NOMO-1 treated with dmso at 0.1 percent for 144 hours (cell line): ENCODE measurements at regions not wholly inside any gene's neighbourhood (a gene's known extent, or its start where the extent isn't known, plus 50 kb on each side); places are given as distances from the start of the nearest gene placed in this dataset.

Experiments
- DNase-seq: peaks from one replicate; lab custom pipeline; 2025; ENCODE audit not compliant: unreplicated experiment; lab: John Stamatoyannopoulos, UW

DNA sequence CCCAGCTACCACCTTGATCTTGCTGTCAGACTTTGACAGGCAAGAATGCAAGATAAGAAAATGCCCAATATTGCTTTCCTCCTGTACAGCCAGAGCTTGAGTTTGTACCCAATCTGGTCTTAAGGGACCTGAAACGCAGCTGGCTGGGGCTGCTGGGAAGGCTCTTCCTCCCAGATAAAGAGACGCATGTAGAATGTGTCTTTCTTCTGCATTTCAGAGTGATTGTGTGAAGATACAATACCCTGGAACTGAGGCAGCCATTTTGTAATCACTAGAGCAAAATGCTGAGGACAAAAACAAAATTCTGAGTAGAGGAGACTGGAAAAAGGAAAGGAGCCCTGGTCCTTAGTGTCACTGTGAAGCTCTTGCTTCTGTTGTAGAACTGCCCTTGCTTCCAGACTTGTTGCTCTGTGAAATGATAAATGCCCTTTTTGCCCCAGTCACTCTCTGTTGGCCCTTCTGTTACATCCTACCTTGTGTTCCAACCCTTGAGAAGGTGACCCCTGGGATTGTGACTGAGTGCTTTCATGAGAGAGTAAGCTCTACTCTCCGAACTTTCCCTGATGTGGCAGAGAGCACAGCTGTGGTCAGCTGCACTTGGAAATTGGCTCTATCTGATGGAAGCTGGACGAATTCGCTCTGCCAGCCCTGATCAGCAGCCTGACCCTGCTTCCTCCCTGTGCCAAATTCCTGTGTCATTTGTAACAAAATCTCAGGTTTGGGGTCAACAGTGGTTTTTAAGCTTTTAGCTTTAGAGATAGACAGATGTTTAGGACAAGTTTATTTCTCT, 137.4 kb upstream of the RBMS1 start:
- no peak for DNase-seq

DNA sequence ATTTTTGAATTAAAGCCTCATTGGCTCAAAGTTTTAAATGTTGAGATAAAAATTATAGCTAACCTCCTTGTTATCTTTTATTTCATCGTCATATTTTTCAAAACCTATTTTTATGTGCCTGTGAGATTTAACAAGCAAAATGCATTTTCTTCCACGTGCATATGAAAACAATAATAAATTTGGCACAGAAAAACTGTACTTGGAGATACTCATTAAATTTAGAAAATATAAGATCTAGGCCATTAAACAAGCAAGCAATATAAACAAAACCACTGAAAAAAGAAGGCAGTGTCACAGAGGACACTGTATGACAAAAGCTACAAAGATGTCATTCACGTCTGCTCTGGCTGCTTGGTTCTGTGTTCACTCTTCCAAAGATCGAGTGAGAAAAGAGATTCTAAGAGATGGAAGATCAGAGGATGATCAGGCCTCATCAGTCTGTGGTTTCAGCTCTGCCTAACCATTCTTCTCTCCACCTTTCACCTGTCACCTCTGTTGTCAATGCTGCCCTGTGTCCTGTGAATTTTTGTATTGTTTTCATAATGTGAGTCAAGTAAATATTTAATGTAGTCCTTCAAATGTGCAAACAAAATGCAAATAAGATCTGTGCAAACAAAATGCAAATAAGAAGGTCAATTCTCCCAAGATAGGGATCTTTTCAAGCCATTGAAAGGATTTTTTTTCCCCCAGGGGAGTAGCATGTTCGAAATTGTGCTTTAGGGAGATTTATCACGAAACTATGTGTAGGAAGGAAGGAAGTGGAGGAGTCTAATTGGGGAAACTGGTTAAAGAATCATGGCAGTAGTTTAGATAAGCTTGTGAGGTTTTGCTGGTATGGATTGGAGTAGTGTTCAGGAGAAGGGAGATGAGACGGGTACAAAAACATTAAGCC, 138.7 kb upstream of the RBMS1 start:
- DNase-seq = no peak

DNA sequence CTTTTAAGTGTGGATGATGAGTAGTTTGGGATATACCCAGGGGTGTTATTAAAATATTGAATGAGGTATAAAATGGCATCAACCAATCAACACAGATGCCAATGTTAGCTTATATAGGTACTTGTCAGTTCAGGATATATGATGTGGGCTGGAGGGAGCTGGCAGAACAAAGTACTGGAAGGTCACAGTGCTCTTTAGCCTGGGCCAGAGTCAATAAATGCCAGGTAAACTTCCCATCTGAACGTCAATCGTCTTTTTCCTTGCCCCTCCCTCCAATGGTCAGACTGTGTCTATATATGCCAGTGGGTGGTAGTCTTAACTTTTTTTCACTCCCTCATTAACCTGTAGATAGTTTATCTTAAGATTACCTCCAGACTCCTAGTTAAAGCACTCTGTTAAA, 140.8 kb upstream of the RBMS1 start:
- DNase-seq = no peak

DNA sequence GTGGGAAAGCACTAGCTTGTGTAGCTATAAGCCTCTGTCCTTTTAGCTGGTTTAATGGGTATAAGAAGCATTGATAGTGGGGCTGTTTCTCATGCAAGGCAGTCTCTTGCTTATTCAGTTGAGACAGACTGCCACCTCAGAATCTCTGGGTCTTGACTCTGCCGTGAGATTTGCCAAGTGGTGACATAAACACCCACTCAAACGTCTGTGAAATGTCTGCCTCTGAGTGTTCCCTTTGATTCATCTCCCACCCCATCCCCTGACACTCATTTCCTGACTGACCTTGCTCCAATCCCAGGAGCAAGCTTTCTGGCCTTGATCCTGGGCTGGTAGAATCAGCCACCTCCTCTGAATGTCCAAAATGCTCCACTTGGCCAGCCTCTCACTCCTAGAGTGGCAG, 141.9 kb upstream of the RBMS1 start:
- no peak for DNase-seq

DNA sequence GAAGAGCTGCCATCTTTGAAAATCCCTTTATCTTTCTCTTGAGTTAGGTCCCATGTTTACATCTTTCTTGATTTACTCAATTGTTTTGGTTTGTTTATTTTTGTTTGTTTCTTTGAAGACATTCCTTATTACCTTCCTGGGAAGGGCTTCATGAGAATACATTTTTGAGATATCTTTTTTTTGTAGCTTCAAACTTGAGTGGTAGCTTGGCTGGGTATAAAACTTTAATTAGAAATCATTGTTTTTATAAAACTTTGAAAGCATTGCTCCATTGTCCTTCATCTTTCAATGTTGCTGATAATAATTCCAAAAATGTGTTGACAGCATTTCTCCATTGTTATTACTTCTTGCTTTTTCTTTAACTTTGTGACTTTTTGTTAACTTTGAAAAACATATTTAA, 145.9 kb upstream of the RBMS1 start:
- DNase-seq = no peak

DNA sequence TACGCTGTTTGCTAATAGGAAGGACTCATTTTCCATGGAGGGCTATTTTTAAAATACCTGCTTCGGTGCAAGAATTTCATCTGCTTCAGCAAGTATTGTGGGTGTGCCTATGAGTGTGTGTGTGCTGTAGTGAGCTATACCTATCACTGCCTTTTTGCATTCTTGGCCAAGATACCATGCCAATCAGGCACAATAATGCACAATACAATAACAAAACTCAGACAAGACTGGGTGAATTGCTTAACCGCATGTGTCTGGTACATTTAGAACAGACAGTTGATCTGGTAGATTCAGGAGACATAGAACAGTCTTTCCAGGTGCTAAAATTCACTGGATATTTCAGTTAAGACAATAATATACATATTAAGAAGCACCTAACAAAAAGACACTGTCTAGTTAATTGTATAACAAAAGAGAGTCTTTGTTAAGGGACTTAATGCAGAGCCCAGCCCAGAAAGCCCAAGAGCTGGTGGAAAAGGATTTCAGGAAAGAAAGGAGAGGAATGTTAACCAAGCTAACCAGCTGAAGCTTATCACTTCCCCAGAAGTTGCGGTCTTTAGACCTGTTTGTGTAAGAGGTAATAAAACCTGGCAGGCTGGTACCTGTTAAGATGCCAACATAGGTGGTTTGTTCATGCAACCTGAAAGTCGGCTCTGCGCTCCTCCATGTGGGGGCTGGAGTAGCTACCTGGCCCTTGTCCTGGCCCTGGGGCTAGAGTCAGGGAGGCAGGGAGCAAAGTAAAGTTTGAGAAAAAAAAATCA, 153.3 kb upstream of the RBMS1 start:
- DNase-seq = no peak

DNA sequence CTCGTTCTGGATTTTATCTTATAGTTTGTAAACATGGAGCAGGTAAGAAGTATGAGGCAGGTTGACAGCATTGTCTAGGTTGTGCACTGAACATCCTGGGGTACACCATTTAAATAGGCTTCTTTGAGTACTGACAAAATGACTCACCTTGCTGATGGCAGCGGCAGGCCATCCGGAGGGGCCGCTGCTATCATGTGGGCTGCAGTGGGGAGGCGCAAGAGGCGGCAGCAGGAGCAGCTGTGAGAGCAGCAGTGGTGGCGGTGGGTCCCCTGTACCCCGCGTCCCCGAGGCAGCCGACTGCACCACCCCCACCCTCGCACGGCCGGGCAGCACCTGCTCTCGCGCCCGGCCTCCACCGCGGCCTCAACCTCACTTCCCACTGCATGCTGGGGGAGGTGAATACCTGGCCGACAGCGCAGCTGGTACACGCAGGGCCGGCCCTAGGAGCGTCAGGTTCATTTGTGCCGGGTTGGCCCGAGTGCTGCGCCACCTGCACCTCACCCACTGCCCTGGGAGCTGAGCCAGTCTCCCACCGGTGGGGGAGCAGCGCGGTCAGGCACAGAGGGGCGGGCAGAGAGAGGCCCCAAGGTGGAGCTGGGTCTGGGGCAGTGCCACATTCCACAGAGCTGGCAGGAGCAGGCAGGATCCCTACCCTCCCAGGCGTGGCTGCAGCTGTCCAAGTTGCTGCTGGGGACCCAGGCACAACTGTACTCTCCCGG, 154.5 kb upstream of the RBMS1 start:
- DNase-seq = no peak

DNA sequence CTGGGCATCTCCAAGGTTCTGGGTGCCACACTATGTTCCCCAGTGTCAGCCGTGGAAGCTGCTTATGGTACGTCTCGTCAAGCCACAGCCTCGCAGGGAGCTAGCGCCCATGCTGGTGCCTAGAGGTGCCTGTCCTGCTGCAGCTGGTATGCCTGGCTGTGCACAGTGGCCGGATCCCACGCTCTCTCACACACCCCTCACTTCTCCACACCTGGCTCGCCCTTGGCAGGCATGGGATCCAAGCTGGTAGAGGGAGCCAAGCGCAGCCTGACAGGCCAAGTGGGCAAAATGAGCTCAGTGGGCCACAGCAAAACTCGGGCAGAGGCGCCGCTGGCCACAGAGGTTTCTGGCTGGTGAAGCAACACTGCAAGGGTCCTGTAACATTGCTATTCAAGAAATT, 156.1 kb upstream of the RBMS1 start:
- DNase-seq = no peak

DNA sequence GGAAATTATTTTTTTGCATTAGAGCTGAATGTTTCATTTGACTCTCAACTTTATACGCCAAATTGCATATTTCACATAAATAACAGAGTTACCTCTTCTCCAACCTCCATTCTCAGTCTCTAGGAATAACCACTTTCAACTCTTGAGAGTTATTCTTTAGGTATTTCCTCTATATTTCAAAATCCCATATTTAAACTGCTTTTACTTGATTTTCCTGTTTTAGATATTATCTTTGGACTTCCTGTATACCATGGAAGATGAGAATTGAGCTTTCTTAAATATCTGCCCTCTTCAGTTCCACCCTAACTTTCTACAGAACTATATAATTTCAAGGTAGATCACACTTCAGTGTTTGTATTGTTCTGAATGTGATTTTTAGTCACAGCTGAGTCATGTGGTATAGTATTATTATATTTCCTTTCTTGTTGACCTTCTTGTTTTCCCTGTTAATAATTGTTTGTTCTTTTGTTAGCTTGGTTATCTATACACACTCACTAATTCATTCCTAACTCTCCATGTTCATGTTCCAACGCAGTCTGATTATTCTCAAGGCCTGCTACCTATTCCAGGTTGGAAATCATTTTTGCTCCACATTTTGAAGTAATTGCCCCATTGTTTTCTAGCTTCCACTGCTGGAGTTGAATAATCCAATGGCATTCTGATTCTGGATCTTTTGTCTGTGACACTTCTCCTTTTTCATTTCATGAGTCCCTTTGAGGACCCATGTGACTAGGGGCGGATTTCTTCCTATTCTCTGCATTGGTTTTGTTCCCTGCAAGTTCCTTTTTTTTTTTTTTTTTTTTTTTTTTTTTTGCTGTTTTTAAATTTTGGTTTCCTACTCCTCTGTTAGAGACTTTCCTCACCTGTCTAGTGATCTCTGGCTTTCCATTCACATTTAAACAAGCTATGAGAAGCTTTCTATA, 156.8 kb upstream of the RBMS1 start:
- peak; percentile 78 for DNase-seq

DNA sequence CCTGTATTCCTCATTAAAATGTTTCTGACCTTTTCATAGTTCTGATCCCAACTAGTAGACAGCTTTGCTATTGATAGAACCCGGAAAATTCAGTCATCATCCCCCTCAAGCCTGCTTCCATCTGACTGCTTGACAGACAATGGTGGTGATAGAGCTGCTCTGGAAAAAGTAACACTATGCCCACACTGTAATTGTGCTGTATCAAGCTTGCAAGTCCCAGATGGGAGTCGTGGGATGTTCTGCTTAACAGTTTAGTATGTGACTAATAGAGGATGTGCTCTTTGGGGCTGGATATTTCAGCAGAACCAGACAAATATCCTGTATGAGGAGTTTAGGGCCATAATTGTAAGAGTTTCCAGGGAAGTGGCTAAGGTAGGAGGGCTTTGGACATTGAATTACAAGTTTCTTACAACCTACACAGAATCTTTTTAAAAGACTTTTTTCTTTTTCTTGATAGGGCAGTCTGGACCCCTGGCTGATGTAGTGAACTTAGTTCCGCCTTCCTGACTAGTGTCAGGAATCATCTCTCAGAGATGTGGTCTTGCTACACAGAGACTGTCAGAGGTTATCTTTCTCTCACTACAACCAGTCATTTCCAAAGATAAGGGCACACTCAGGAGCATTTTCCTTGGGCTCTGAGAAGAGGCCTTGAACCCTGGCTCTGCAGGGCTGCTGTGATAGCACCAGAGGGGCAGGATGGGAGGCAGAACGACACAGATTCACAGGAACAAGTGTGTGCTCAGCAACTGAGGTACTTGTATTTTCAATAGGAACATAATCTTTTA, 158.0 kb upstream of the RBMS1 start:
- DNase-seq = no peak

DNA sequence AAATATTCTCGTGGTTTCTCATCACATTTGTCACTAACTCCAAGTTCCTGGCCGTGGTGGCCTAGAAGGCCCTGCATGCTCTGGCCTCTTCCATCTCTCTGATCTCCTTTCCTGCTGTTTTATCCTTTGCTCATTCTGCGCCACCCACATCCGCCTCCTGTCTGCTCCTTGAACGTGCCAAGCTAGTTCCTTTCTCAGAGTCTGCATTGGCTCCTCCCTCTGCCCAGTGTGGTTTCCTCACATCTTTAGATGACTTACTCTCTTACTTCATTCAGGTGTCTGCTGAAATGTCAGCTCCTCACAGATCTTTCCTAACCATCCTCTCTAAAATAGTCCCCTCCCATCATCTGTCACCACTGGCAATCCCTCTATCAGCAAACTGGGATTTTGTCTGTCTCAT, 158.6 kb upstream of the RBMS1 start:
- peak; percentile 70 for DNase-seq

DNA sequence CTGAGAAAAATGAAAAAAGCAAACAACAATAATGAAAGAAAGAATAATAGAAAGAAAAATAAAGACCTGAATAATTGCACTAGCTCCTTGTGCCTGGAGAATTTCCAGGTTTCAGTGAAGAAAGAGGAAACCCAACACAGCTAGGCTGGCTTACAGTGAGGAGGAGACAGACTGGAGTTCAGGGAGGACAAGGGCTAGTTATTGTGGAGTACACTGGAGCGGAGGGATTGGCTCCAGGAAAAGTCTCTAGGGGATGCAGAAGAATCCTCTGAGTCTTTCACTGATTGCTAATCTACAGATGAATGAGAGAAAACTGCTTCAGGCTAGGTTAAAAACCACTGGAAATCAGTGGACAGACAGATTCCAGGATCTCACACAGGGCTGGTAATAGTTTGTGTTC, 163.6 kb upstream of the RBMS1 start:
- no peak for DNase-seq

DNA sequence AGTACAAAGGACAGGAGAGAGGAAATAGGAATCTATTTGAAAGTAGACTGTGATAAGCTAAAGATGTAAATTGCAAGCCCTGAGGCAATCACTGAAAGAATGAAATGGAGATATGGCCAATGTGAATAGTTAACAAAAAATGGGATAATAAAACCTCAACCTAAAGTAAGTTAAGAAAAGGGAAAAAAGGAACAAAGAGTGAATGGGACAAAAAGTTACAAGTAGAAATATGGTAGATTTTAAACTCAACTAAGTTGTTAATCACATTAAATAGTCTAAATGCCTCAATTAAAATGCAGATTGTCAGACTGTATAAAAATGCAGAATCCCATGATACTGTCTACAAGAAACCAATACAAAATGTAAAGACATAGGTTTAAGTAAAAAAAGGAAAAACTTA, 165.2 kb upstream of the RBMS1 start:
- DNase-seq = no peak

DNA sequence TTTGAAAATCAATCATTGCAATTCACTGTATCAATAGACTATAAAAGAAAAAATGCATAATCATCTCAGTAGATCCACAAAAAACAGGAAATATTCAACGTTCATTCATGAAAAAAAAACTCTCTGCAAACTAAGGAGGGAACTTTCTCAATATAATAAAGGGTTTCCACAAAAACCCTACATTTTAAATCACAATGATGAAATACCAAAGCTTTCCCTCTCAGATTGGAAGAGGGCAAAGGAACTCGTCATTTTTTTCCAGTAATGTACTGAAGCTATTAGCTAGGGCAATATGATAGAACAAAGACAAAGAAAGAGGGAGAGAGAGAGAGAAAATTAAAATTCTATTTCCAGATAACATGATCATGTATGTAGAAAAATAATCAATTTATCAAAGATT, 167.1 kb upstream of the RBMS1 start:
- no peak for DNase-seq

DNA sequence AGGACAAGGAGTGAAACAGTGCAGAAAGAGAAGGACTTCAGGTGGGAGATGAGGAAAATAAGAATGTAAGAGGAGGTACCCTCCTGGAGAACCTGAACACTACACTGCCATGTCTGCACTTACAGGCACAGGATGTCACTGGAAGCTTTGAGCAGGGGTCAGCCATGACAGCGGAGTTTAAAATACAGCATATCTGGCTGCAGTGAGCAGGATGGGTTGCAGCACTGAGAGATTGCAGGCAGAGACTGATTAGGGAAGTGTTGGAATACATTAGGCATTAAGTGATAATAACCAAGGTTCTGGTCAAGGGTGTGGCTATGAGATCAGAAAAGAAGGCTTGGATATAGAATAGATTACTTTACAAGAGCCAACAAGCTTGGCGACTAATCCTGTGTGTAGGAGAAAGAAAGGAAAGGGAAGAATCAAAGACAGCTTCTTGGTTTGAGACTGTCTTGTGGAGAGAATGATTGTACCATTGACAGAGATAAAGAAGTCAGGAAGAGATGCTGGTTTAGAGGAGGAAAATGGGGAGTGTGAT, 171.1 kb upstream of the RBMS1 start:
- DNase-seq = no peak

DNA sequence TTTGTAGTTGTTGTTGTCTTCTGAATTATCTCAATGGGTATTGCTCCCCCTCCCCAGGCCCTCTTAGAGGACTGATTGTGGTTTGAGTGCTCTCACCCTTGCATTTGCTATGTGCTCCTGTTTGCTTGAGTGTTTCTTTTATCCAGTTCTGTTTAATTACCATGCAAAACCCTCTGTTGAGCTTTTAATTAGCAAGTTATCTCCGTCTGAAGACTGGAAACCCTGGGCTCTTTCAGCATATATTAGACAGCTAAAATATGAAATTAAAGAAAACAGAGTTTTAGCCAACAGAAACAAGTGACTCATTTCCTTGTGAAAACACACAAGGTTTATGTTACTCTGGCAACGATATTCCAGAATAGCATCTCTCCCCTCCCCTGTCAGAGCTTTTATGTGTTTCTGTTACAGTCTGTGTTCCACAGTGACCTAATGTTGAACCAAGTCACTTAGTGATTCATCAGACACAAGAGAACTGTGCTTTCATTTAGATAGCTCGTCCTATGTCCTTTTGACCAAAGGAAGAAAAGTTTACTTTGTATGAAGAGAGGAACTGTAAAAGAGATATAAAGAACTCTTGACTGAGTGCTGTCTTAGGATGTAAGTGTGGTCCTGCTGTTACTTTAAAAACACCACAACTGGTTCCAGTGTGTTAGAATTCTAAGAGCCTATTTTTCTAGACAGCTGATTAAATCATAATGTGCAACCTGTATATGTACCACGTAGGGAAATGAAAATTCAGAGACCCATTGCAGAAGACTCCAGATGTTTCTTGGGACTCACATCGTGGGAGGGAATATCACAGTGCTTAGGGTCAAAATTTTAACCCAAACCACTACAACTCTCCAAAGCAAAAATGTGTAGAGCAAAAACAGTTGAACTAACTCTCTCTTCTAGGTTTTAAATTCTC, 172.8 kb upstream of the RBMS1 start:
- peak; percentile 35 for DNase-seq

DNA sequence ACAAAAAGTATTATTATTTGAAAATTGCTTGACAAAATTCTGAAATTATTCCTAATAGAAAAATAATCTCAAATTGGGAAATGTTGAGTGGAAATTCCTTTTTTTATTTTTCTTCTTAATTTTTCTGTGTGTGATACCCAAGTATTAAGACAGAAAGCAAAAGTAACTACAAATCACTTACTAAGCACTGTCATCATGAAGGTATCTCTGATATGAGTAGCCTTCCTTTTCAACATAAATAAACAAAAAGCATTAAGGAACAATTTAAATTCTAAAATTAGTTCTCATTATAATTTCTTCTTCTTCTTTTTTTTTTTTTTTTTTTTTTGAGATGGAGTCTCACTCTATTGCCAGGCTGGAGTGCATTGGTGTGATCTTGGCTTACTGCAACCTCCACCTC, 174.2 kb upstream of the RBMS1 start:
- DNase-seq = no peak

DNA sequence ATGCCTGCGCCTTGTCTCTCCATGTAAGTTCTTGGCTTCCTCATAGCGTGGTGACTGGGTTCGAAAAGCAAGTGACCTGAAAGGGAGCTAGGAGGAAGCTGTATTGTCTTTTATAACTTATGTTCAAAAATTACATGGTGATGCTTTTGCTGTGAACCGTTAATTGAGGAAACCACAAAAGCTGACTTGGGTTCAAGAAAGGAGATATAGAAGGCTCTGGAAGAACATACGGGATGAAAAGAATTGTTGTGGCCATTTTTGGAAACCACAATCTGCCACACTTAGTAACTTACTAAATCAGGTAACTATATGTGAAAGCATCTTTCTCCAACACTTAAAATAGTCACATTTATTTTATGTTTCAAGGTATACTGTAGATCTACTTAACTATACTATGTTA, 177.0 kb upstream of the RBMS1 start:
- DNase-seq = no peak
